Suprapubic skin (tissue), 4 donors: ENCODE measurements at regions not wholly inside any gene's neighbourhood (a gene's known extent, or its start where the extent isn't known, plus 50 kb on each side); places are given as distances from the start of the nearest gene placed in this dataset.

ENCODE experiments used
- CTCF ChIP-seq, 2 donors: fragments of 200-600 bp in 1 of 2; fragments of 450-650 bp in 1 of 2; sonication (generic) in 1 of 2; IDR thresholded peaks; one replicate each; pipeline ENCODE4 v1.5.1; 2016 to 2019; ENCODE audit warnings: antibody characterized with exemption in 2 of 2, mild to moderate bottlenecking in 1 of 2, moderate library complexity in 1 of 2
- EP300 ChIP-seq: sonication (generic); formaldehyde crosslinking; IDR thresholded peaks from one replicate; pipeline ENCODE4 v1.6.1; 2017; ENCODE audit warnings: antibody characterized with exemption
- POLR2A ChIP-seq, 2 donors: fragments of 450-650 bp; IDR thresholded peaks; one replicate each; pipeline ENCODE4 v1.6.1; 2017; ENCODE audit warnings: antibody characterized with exemption in 2 of 2, mild to moderate bottlenecking in 2 of 2, moderate library complexity in 2 of 2
- POLR2AphosphoS5 ChIP-seq, 3 donors: sonication (generic); formaldehyde crosslinking; IDR thresholded peaks; one replicate each; pipeline ENCODE4 v1.6.1; 2017; ENCODE audit warnings: antibody characterized with exemption in 3 of 3

GRCh38 chr15:97688886-97689285 is 271.6 kb upstream of the ARRDC4 start:
- TF ChIP-seq CTCF (IDR thresholded peaks at IDR 0.05): no peak
- no peak for TF ChIP-seq POLR2AphosphoS5 (IDR thresholded peaks at IDR 0.05)
- TF ChIP-seq POLR2A (IDR thresholded peaks at IDR 0.05): no peak
- TF ChIP-seq EP300: no peak
